Peyer's patch (tissue), 4 donors: ENCODE measurements at regions not wholly inside any gene's neighbourhood (a gene's known extent, or its start where the extent isn't known, plus 50 kb on each side); places are given as distances from the start of the nearest gene placed in this dataset.

Source experiments
- DNase-seq, 3 donors: peaks; one replicate each; pipeline ENCODE4 v3.0.0-alpha.2; 2017 to 2019
- H3K27ac ChIP-seq, 4 donors: fragments of 200-600 bp; sonication (generic); one replicate each; pipeline ENCODE4 v1.5.1; 2016 to 2019
- H3K27me3 ChIP-seq, 2 donors: fragments of 200-600 bp; sonication (generic); one replicate each; pipeline ENCODE4 v1.5.1; 2019
- H3K36me3 ChIP-seq, 3 donors: fragments of 200-600 bp; sonication (generic); one replicate each; pipeline ENCODE4 v1.5.1; 2016 to 2019
- H3K4me1 ChIP-seq, 4 donors: fragments of 200-600 bp; sonication (generic); one replicate each; pipeline ENCODE4 v1.5.1; 2016 to 2019
- H3K4me3 ChIP-seq, 4 donors: fragments of 200-600 bp; sonication (generic); 1 replicate in 3 of 4; 2 replicates in 1 of 4; pipeline ENCODE4 v1.5.1; 2016 to 2019; ENCODE audit warnings: mild to moderate bottlenecking in 1 of 4
- H3K9me3 ChIP-seq, 4 donors: fragments of 200-600 bp; sonication (generic); one replicate each; pipeline ENCODE4 v1.5.1; 2016 to 2019; ENCODE audit warnings: mild to moderate bottlenecking in 1 of 4
- CTCF ChIP-seq, 6 experiments: fragments of 450-650 bp in 4 of 6; fragments of 200-600 bp in 2 of 6; sonication (generic) in 1 of 6; IDR thresholded peaks; one replicate each; pipeline ENCODE4 v1.5.1; 2017 to 2019; ENCODE audit warnings: antibody characterized with exemption in 6 of 6, mild to moderate bottlenecking in 3 of 6, moderate library complexity in 1 of 6
- POLR2A ChIP-seq, 2 donors: fragments of 450-650 bp; IDR thresholded peaks; one replicate each; pipeline ENCODE4 v1.5.1; 2017; ENCODE audit warnings: antibody characterized with exemption in 2 of 2, mild to moderate bottlenecking in 2 of 2, moderate library complexity in 2 of 2

GRCh38 chr1:87812871-87813577 lies 484.3 kb downstream of the LMO4 start:
- no peak for DNase-seq
- Histone ChIP-seq H3K27me3 (no peaks in the 10 kb centered on the region), H3K27ac (no peak overlapping the region), H3K9me3 (no peaks in the 10 kb centered on the region), H3K4me3 (no peak overlapping the region), H3K36me3 (no peaks in the 10 kb centered on the region), H3K4me1 (no peaks in the 10 kb centered on the region)
- TF ChIP-seq POLR2A (IDR thresholded peaks at IDR 0.05) (no peak), CTCF (IDR thresholded peaks at IDR 0.05) (no peak)

- H3K27me3 ChIP-seq, result no peaks in the 10 kb centered on the region
- H3K36me3 ChIP-seq, result no peaks in the 10 kb centered on the region
- no peak overlapping the region for H3K4me3 ChIP-seq
- TF ChIP-seq CTCF (IDR thresholded peaks at IDR 0.05), result no peak
- H3K4me1 ChIP-seq, result no peaks in the 10 kb centered on the region
- DNase-seq, result no peak
- no peaks in the 10 kb centered on the region for H3K9me3 ChIP-seq
- H3K27ac ChIP-seq, result no peak overlapping the region
Measured at GRCh38 chr1:87814573-87814972, 485.9 kb downstream of the LMO4 start.

- H3K4me1 ChIP-seq, result no peaks in the 10 kb centered on the region
- DNase-seq, result no peak
- H3K4me3 ChIP-seq, result no peak overlapping the region
- TF ChIP-seq CTCF (IDR thresholded peaks at IDR 0.05), result no peak
- no peak for TF ChIP-seq POLR2A (IDR thresholded peaks at IDR 0.05)
- no peaks in the 10 kb centered on the region for H3K9me3 ChIP-seq
- no peak overlapping the region for H3K27ac ChIP-seq
- H3K27me3 ChIP-seq, result no peaks in the 10 kb centered on the region
- no peaks in the 10 kb centered on the region for H3K36me3 ChIP-seq
Measured at GRCh38 chr1:87816646-87817045, 488.0 kb downstream of the LMO4 start.

DNA sequence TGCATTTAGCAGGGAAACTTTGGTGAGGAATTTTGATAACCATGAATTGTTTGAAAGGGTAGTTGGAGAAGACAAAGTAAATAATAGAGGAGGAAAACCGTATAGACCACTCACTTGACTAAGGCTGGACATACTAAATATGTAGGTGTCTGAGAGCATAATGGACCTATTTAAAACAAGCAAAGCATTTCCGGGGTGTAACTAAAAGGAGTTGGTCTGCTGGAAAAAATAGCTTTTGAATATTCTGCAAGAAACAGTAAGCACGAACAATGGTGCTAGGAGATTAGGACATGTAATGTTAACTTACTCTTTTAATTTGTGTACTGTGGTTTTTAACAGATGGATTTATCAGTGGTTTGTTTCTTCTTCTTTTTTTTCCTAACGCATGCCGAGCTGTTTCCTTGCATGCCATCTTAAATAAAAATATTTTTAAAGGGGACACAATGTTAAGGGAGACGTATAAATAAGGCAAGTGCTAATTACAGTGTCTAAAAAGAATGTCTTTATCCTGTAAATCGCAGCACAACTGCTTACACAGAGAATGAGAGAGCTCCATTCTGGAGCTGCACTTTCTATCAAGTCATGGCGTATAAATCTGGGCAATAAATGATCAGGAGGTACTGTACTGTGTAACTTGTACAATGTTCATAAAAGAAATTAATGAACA lies 492.1 kb downstream of the LMO4 start:
- H3K27ac ChIP-seq, result no peak overlapping the region
- DNase-seq, result no peak

DNA sequence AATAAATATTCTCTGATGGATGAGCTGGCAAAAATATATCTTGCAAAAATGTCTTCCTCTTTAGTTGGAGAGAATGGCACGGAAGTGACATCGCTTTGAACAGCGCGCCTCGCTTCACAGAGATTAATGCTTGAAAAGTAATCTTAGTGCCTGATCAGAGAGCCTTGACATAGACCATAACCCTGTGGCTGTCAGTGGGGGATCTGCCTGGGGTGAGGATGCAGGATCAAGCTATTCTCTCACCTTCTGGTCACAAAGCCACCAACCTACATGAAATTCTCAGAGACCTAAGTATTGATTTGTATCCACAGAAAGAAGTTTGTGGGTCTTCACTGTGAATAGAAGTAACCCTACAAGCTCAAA lies 492.6 kb downstream of the LMO4 start:
- H3K27ac ChIP-seq, result no peak overlapping the region
- DNase-seq, result no peak
- H3K4me3 ChIP-seq, result no peak overlapping the region
- no peaks in the 10 kb centered on the region for H3K9me3 ChIP-seq
- no peaks in the 10 kb centered on the region for H3K4me1 ChIP-seq
- no peaks in the 10 kb centered on the region for H3K27me3 ChIP-seq
- no peaks in the 10 kb centered on the region for H3K36me3 ChIP-seq
- no peak for TF ChIP-seq CTCF (IDR thresholded peaks at IDR 0.05)

More for the DNA sequence above, 492.1 kb downstream of the LMO4 start:
- H3K36me3 ChIP-seq, result no peaks in the 10 kb centered on the region
- H3K4me1 ChIP-seq, result no peaks in the 10 kb centered on the region
- H3K9me3 ChIP-seq, result no peaks in the 10 kb centered on the region
- no peak for TF ChIP-seq POLR2A (IDR thresholded peaks at IDR 0.05)
- no peak for TF ChIP-seq CTCF (IDR thresholded peaks at IDR 0.05)
- H3K27me3 ChIP-seq, result no peaks in the 10 kb centered on the region
- H3K4me3 ChIP-seq, result no peak overlapping the region
